ENCODE measurements at regions not wholly inside any gene's neighbourhood (a gene's known extent, or its start where the extent isn't known, plus 50 kb on each side); places are given as distances from the start of the nearest gene placed in this dataset.

DNA sequence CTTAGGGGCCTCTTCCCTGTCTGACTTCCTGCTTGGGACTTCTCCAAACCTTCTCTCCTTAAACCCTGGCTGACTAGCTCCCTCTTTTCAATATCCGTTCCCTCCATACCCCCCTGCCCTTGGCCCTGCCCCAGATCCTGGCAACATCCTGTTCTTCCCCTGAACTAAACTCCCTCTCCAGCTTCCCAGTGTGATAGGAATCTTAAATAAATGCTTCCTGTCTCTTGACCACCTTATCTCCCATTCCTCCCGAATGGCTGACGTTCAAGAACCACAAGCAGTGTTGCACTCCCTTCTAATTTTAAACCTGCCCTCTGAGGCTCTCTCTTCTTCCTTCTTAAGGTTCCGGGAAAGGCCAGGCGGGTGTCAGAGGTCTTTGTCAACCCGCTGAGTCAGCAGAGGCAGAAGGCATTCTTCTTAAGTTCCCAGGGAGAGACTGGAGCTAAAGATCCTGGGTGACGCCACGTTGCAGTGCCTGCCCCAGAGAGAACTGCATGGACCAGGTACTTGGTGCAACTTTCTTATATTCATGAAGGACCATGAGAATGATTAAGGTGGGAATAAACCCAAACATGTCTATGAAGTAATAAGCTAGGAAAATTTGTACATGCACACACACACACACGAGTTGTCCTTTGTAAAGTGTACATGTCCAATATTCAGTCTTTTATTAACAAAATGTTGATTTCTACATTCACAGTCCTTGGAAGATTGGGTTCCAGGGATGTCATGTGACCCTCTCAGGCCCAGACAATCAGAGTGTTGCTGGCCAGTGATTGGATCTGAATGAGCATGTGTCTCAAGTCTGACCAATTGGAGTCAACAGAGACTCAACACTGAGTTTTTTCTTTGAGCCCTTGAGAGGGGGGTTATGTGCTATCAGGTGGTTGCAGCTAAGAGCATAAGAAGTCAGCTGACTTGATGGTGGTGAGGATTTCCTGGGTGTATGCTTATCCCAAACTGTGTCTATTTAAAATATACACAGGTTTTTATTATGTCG lies 420.2 kb upstream of the TBX3 start:
- H3K4me1 Mint-ChIP-seq (ENCODE audit: low read depth), result no peaks in the 10 kb centered on the region
- H3K9me3 Mint-ChIP-seq, result peaks cover 37% of the 10 kb centered on the region
- intact Hi-C loops (cut with micrococcal nuclease), result no loop called here
- no peak overlapping the region for H3K27ac Mint-ChIP-seq
- CTCF ChIA-PET, result no interaction called here
- H3K36me3 Mint-ChIP-seq, result no peaks in the 10 kb centered on the region
- no peak for DNase-seq
- H3K27me3 Mint-ChIP-seq, result no peaks in the 10 kb centered on the region
- no peak overlapping the region for H3K4me3 Mint-ChIP-seq
- POLR2A ChIA-PET, result no interaction called here

- Mint-ChIP-seq H3K9me3 (peaks cover 39% of the 10 kb centered on the region), H3K4me3 (no peak overlapping the region), H3K27me3 (no peaks in the 10 kb centered on the region), H3K4me1 (ENCODE audit: low read depth) (no peaks in the 10 kb centered on the region), H3K36me3 (peaks cover 2% of the 10 kb centered on the region), H3K27ac (no peak overlapping the region)
- ChIA-PET POLR2A (no interaction called here), CTCF (no interaction called here)
- intact Hi-C loops (cut with micrococcal nuclease), result no loop called here
- DNase-seq, result no peak
Observed at GRCh38 chr12:115102450-115102849, 418.5 kb upstream of the TBX3 start.

DNA sequence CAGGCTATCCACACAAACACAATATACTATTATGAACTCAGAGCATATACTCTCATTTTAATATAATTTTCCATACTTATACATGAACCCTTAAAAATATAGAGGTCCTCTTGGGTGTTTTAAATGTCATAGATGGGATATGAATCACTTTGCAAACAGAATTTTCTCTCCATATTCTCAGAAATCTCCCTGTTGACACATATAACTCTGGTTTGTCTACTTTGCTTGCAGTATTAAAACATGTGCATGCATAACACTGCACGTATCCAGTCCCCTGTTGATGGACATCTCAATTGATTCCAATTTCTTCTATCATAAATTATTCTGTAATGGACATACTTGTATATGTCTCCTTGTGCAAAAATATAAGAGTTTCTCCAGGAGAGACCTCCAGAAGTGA lies 417.5 kb upstream of the TBX3 start:
- intact Hi-C loops (cut with micrococcal nuclease), result no loop called here
- CTCF ChIA-PET, result no interaction called here
- no peaks in the 10 kb centered on the region for H3K27me3 Mint-ChIP-seq
- H3K4me1 Mint-ChIP-seq (ENCODE audit: low read depth), result no peaks in the 10 kb centered on the region
- no peak overlapping the region for H3K4me3 Mint-ChIP-seq
- no peak for DNase-seq
- H3K27ac Mint-ChIP-seq, result no peak overlapping the region
- peaks cover 38% of the 10 kb centered on the region for H3K9me3 Mint-ChIP-seq
- peaks cover 2% of the 10 kb centered on the region for H3K36me3 Mint-ChIP-seq
- POLR2A ChIA-PET, result no interaction called here

DNA sequence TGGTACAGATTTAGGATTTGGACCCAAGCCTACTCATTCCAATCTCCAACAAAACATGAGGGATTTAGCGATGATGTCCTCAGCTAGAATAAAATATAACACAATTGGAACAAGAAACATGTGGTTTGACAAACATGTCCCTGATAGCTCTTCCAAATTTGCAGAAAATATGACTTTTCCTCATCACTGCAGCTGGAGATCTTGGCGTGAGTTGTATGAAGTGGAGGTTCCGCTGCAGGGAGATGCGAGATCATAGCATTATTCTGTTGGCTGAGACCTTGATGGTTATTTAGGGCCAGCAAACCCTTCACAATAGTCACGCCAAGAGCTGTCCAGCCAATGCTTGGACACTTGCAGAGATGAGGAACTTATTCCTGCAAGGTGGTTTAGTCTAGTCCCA lies 413.4 kb upstream of the TBX3 start:
- intact Hi-C loops (cut with micrococcal nuclease), result no loop called here
- no peak overlapping the region for H3K4me3 Mint-ChIP-seq
- peaks cover 2% of the 10 kb centered on the region for H3K36me3 Mint-ChIP-seq
- CTCF ChIA-PET, result no interaction called here
- no peak overlapping the region for H3K27ac Mint-ChIP-seq
- peaks cover 31% of the 10 kb centered on the region for H3K9me3 Mint-ChIP-seq
- no peaks in the 10 kb centered on the region for H3K4me1 Mint-ChIP-seq (ENCODE audit: low read depth)
- H3K27me3 Mint-ChIP-seq, result no peaks in the 10 kb centered on the region
- POLR2A ChIA-PET, result no interaction called here
- no peak for DNase-seq

DNA sequence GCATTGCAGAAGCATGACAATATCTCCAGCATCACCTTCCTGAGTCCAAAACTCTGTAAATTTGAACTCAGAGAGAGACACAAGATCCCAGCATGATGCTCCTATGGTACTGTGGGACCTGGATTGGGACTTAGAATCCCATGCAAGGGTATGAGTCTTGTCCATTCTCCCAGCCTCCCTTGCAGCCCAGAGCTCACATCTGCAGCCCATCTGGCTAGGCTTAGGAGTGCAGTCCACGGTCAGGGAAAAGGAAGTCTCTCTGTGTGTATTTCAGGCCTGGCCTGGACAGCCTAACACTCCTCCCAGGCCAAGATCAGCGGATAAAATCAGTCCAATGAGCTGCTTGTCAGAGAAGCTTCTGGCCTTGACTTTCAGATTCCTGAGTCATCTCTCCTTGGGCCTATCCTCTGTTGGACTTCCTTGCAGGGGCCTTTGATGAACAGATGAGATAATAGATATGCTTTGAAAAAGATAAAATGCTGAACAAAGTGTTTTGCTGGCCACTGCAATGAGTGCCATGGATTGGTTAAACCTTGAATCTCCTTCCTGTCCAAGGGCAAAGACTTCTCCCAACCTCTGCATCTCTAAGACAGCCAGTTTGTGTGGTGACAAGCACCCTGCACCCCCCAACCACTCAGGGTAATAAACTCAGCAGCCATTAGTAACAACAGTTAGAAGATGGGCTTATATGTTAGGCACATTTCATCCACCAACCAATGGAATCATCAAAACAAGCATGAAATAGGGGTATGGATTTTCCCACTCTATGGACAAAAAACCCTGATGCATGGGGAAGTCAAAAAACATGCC lies 412.8 kb upstream of the TBX3 start:
- H3K9me3 Mint-ChIP-seq, result peaks cover 31% of the 10 kb centered on the region
- ChIA-PET POLR2A (no interaction called here), CTCF (no interaction called here)

DNA sequence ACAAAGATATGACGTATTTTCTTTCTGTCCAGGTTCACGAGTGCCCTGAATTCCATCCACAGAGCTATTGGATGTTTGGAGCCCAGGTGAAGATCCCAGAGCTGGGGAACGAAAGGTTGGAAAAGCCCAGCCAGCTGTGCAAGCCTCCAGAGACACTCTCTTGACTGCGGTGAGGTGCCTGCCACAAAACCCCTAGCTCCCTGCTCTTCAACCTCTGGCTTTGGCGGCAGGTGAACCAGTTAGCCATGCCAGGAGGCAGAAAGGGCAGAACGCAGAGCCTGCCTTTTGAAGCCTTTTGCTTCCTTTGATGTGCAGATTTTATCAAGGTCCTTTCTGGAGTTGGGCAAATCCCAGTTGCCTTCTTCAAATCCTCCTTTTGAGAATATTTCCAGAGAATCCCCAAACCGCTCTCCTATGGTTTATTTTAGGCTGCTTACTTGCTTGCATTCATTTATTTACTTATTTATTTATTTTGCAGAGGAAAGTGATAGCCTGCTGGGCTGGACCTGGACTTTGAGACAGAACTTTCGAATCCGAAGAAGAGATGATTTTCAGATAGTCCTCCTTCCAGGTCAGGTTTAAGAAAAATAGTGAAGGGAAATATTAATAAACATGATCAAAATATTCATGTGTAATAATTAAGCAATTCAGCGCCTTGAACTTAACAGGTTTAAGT lies 411.2 kb upstream of the TBX3 start:
- POLR2A ChIA-PET, result no interaction called here
- CTCF ChIA-PET, result no interaction called here

More for the DNA sequence above, 412.8 kb upstream of the TBX3 start:
- Mint-ChIP-seq H3K27ac (no peak overlapping the region), H3K4me1 (ENCODE audit: low read depth) (no peaks in the 10 kb centered on the region), H3K4me3 (no peak overlapping the region), H3K36me3 (peaks cover 2% of the 10 kb centered on the region), H3K27me3 (no peaks in the 10 kb centered on the region)
- DNase-seq, result no peak
- intact Hi-C loops (cut with micrococcal nuclease), result no loop called here

DNA sequence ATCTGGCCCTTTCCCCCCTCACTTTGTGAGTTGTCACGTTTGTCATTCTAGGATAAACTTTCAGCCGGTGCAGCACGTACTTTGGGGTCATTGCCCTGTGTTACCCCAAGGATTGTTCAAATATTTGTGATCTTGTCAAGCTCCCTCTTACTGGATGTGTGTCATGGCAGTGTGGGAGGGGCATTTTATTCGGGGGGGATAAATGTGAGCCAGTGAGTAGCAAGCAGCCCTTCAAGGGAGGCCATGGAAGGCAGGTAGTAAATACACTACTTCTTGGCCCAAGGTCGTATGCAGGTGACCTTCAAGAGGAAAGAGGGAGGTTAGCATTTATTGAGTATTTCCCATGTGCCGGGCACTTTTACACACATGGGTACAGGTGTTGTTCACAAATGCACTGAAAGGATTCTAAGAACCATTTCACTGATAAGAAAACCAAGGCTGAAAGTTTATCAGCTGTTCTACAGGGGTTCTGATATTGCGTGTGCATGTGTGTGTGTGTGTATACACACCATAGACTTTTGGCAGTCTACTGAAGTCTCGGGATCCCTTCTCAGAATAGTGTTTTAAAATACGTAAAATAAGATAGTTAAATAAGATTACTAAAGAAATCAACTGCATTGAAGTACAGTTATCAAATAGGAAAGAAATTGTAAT lies 410.3 kb upstream of the TBX3 start:
- intact Hi-C loops (cut with micrococcal nuclease), result no loop called here
- Mint-ChIP-seq H3K27ac (no peak overlapping the region), H3K36me3 (peaks cover 2% of the 10 kb centered on the region), H3K27me3 (no peaks in the 10 kb centered on the region), H3K4me3 (no peak overlapping the region), H3K9me3 (peaks cover 19% of the 10 kb centered on the region), H3K4me1 (ENCODE audit: low read depth) (no peaks in the 10 kb centered on the region)
- ChIA-PET POLR2A (no interaction called here), CTCF (no interaction called here)
- DNase-seq, result no peak

More for the DNA sequence above, 411.2 kb upstream of the TBX3 start:
- DNase-seq, result no peak
- Mint-ChIP-seq H3K27ac (no peak overlapping the region), H3K9me3 (peaks cover 26% of the 10 kb centered on the region), H3K36me3 (peaks cover 2% of the 10 kb centered on the region), H3K4me1 (ENCODE audit: low read depth) (no peaks in the 10 kb centered on the region), H3K27me3 (no peaks in the 10 kb centered on the region), H3K4me3 (no peak overlapping the region)
- intact Hi-C loops (cut with micrococcal nuclease), result no loop called here

- Mint-ChIP-seq H3K4me1 (ENCODE audit: low read depth) (no peaks in the 10 kb centered on the region), H3K4me3 (no peak overlapping the region), H3K27me3 (no peaks in the 10 kb centered on the region), H3K27ac (no peak overlapping the region), H3K36me3 (peaks cover 2% of the 10 kb centered on the region), H3K9me3 (peaks cover 22% of the 10 kb centered on the region)
- intact Hi-C loops (cut with micrococcal nuclease), result no loop called here
- POLR2A ChIA-PET, result no interaction called here
- no peak for DNase-seq
- CTCF ChIA-PET, result no interaction called here
Observed at GRCh38 chr12:115093261-115093660, 409.3 kb upstream of the TBX3 start.

DNA sequence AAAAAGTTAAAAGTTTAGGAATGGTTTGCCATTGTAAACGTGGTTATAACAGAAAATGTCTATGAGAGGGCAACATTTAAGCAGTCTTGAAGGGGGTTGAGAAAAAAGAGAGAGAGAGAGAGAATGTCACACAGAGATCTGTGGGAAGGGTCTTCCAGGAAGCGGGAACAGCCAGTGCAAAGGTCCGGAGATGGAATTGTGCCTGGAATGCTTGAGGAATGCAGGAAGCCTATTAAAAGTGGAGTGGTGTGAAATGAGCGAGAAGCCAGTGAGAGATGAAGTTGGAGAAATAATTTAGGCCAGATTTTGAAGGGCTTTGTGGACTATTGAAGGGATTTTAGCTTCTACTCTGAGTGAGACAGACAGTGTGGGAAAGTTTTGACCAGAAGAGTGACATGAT lies 406.8 kb upstream of the TBX3 start:
- DNase-seq, result no peak
- Mint-ChIP-seq H3K27ac (no peak overlapping the region), H3K36me3 (no peaks in the 10 kb centered on the region), H3K4me3 (no peak overlapping the region), H3K4me1 (ENCODE audit: low read depth) (no peaks in the 10 kb centered on the region), H3K27me3 (no peaks in the 10 kb centered on the region), H3K9me3 (peaks cover 21% of the 10 kb centered on the region)
- intact Hi-C loops (cut with micrococcal nuclease), result no loop called here
- CTCF ChIA-PET, result no interaction called here
- POLR2A ChIA-PET, result no interaction called here

DNA sequence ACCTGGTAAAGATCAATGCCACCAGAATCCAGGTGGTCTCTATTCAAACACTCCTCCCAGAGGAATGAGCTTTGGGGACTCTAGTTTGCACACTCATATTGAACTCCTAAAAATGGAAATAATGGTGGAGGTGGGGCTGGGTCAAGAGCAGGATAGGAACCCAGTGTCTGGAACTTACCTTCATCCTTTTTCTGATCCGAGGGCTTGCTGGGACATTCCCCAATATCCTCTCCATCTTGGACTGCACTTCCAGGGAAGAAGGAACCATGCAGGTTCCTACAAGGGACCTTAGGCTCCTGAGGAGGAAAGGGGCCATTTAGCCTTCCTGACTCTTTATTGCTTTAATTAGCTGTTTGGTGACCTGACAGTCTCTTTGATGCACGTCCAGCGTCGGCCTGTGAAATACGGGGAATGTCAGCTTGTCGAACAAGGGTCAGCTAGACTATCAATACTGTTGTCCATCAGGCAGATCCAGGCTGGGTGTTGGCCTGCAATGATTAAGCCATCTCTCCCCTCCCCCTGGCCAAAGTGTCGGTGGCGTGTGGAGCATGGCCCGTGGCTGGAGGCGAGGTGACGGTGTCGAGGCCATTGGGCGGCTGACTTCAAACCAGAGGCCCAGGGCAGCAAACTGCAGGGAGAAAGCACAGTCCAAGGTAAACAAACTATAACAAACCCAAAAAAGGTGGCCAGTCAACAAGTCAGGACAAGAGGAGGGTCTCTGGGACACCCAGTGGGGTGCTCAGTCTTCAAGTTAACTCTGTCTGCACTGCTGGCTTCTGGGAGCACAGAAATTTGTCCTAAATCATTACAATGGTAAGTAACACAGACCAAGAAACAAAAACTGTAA lies 405.2 kb upstream of the TBX3 start:
- Mint-ChIP-seq H3K4me1 (ENCODE audit: low read depth) (no peaks in the 10 kb centered on the region), H3K27me3 (no peaks in the 10 kb centered on the region), H3K36me3 (no peaks in the 10 kb centered on the region), H3K27ac (no peak overlapping the region), H3K9me3 (peaks cover 20% of the 10 kb centered on the region), H3K4me3 (no peak overlapping the region)
- no peak for DNase-seq
- POLR2A ChIA-PET, result no interaction called here
- CTCF ChIA-PET, result no interaction called here
- intact Hi-C loops (cut with micrococcal nuclease), result no loop called here

DNA sequence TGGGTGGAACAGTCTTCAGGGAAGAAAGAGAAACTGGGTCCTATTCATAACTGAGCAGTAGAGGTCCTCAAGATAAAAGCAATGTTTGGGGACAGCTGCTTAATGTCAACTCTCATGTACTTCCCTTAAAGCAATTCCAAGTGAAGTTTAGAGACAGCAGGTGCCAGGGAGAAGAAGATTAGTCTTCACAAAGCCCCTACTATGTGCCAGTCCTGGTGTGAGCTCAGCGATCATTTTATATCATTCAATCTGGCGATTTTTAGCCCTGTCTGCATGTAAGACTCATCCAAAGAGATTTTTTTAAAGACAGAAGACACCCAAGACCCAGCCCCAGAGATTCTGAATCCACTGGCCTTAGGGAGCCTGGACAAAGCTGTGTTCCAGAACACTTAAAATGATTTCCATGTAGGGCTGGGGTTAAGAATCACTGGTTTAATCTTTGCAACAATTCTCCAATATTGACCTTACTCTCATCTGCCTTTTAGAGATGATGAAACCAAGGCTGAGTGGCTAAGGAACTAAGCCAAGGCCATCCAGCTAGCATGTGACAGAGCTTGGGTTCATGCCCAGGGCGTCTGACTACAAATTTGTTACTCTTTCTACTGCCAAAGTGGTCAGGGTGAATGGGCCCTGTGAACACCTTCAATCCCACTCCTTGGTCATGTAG lies 404.5 kb upstream of the TBX3 start:
- peaks cover 17% of the 10 kb centered on the region for H3K9me3 Mint-ChIP-seq
- H3K4me1 Mint-ChIP-seq (ENCODE audit: low read depth), result no peaks in the 10 kb centered on the region
- POLR2A ChIA-PET, result no interaction called here
- H3K27ac Mint-ChIP-seq, result no peak overlapping the region
- H3K36me3 Mint-ChIP-seq, result no peaks in the 10 kb centered on the region
- CTCF ChIA-PET, result no interaction called here
- no peak overlapping the region for H3K4me3 Mint-ChIP-seq
- no peak for DNase-seq
- no peaks in the 10 kb centered on the region for H3K27me3 Mint-ChIP-seq
- intact Hi-C loops (cut with micrococcal nuclease), result no loop called here
